Glomerular endothelial cell (primary cell): ENCODE measurements at regions not wholly inside any gene's neighbourhood (a gene's known extent, or its start where the extent isn't known, plus 50 kb on each side); places are given as distances from the start of the nearest gene placed in this dataset.
"Not testable (repeated sequence)": the region's sequence is repeated elsewhere in the genome, so short reads cannot be mapped to it uniquely, and the experiment has no call there.

Experiments used
- DNase-seq: peaks from one replicate; pipeline ENCODE4 v3.0.0-alpha.2; 2011; ENCODE audit warnings: low read depth, low spot score; ENCODE audit errors: extremely low read depth

GRCh38 chr9:84501587-84501986, 161.0 kb upstream of the SLC28A3 start:
- DNase-seq, result no peak

GRCh38 chr9:84502066-84502465, 161.5 kb upstream of the SLC28A3 start:
- no peak for DNase-seq

GRCh38 chr9:84504360-84504759, 163.8 kb upstream of the SLC28A3 start:
- no peak for DNase-seq

GRCh38 chr9:84511651-84512050, 157.9 kb upstream of the NTRK2 start:
- no peak for DNase-seq

GRCh38 chr9:84512493-84512892, 157.0 kb upstream of the NTRK2 start:
- no peak for DNase-seq

- DNase-seq, result no peak
Observed at GRCh38 chr9:84513473-84513872, 156.1 kb upstream of the NTRK2 start.

- no peak for DNase-seq
Observed at GRCh38 chr9:84513979-84514378, 155.6 kb upstream of the NTRK2 start.

GRCh38 chr9:84514421-84514820, 155.1 kb upstream of the NTRK2 start:
- no peak for DNase-seq

GRCh38 chr9:84517026-84517425, 152.5 kb upstream of the NTRK2 start:
- no peak for DNase-seq

- DNase-seq, result no peak
Observed at GRCh38 chr9:84519413-84519812, 150.1 kb upstream of the NTRK2 start.

GRCh38 chr9:84521208-84521607, 148.3 kb upstream of the NTRK2 start:
- DNase-seq, result no peak

GRCh38 chr9:84526211-84526610, 143.3 kb upstream of the NTRK2 start:
- not testable (repeated sequence) for DNase-seq

GRCh38 chr9:84527060-84527720, 142.3 kb upstream of the NTRK2 start:
- DNase-seq, result not testable (repeated sequence)

- not testable (repeated sequence) for DNase-seq
Observed at GRCh38 chr9:84535973-84536372, 133.6 kb upstream of the NTRK2 start.

- DNase-seq, result no peak
Observed at GRCh38 chr9:84538879-84539278, 130.7 kb upstream of the NTRK2 start.

GRCh38 chr9:84542554-84542953, 127.0 kb upstream of the NTRK2 start:
- DNase-seq, result no peak

- DNase-seq, result no peak
Observed at GRCh38 chr9:84554069-84554664, 115.4 kb upstream of the NTRK2 start.

- DNase-seq, result no peak
Observed at GRCh38 chr9:84556556-84556955, 113.0 kb upstream of the NTRK2 start.

GRCh38 chr9:84557751-84558150, 111.8 kb upstream of the NTRK2 start:
- DNase-seq, result no peak

GRCh38 chr9:84563691-84564090, 105.8 kb upstream of the NTRK2 start:
- DNase-seq, result no peak

- DNase-seq, result no peak
Observed at GRCh38 chr9:84567805-84568204, 101.7 kb upstream of the NTRK2 start.

GRCh38 chr9:84570482-84571154, 98.9 kb upstream of the NTRK2 start:
- no peak for DNase-seq
